Mesothelial cell of epicardium (in vitro differentiated cells): ENCODE measurements at regions not wholly inside any gene's neighbourhood (a gene's known extent, or its start where the extent isn't known, plus 50 kb on each side); places are given as distances from the start of the nearest gene placed in this dataset.
"Not testable (repeated sequence)": the region's sequence is repeated elsewhere in the genome, so short reads cannot be mapped to it uniquely, and the experiment has no call there.

Experiments
- DNase-seq, 2 experiments: peaks; one replicate each; pipeline ENCODE4 v3.0.0; 2021; ENCODE audit warnings: low spot score in 2 of 2; ENCODE audit not compliant: unreplicated experiment in 2 of 2
- H3K27ac Mint-ChIP-seq: 2 replicates; pipeline ENCODE4 v1.8.0; 2021; ENCODE audit warnings: mixed read lengths
- H3K27me3 Mint-ChIP-seq: 2 replicates; pipeline ENCODE4 v1.8.0; 2021; ENCODE audit warnings: low read depth, mixed read lengths
- H3K36me3 Mint-ChIP-seq: 2 replicates; pipeline ENCODE4 v1.8.0; 2021; ENCODE audit warnings: mixed read lengths
- H3K4me1 Mint-ChIP-seq: 2 replicates; pipeline ENCODE4 v1.8.0; 2021; ENCODE audit warnings: mixed read lengths
- H3K4me3 Mint-ChIP-seq: 2 replicates; pipeline ENCODE4 v1.8.0; 2021; ENCODE audit warnings: mild to moderate bottlenecking, moderate library complexity, mixed read lengths
- H3K9me3 Mint-ChIP-seq: 2 replicates; pipeline ENCODE4 v1.8.0; 2021; ENCODE audit warnings: mixed read lengths
- TF ChIP-seq, protein P1 (sequence below): fragments of 200-600 bp; sonication (generic); IDR thresholded peaks from one replicate; pipeline ENCODE4 v1.5.0; 2021; ENCODE audit warnings: antibody characterized with exemption; ENCODE audit not compliant: unreplicated experiment

DNA sequence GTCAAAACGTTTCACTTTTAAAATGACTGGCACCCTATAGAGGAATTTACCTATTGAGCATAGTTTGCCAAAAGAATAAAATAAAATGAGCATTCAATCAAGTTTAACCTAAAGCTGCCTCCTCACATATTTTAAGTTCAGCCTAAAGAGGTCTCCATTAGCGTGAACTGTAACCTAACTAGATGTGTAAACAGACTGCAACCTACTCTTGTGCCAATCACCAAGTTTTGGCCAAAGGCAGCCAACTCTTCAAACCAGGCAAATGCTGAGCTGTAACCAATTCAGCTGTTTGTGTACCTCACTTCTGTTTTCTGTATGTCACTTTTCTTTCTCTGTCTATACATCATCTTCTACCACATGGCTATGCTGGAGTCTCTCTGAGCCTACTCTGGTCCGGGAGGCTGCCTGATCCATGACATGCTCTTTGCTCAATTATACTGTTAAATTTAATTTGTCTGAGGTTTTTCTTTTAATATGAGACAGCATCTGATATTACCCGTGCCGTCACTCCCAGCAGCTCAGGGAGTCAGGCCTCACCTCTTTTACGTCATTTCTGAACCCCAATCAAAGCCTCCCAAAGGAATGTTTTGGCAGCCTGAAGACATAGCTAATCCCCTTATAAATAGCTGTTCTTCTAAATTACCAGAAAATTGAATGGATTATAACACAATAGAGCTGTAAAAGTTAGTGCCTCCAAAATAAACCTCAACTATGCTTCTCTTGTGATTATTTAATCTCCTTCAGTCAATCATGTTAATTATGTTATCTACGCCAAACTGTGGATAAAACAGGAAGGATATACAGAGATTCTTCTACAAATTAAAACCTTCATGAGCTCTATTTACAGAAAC is 81.0 kb upstream of the NR5A2 start:
- Mint-ChIP-seq H3K4me1 (no peaks in the 10 kb centered on the region), H3K4me3 (no peak overlapping the region), H3K27ac (no peak overlapping the region), H3K27me3 (no peaks in the 10 kb centered on the region), H3K9me3 (no peaks in the 10 kb centered on the region), H3K36me3 (no peaks in the 10 kb centered on the region)
- TF ChIP-seq, protein P1, sequence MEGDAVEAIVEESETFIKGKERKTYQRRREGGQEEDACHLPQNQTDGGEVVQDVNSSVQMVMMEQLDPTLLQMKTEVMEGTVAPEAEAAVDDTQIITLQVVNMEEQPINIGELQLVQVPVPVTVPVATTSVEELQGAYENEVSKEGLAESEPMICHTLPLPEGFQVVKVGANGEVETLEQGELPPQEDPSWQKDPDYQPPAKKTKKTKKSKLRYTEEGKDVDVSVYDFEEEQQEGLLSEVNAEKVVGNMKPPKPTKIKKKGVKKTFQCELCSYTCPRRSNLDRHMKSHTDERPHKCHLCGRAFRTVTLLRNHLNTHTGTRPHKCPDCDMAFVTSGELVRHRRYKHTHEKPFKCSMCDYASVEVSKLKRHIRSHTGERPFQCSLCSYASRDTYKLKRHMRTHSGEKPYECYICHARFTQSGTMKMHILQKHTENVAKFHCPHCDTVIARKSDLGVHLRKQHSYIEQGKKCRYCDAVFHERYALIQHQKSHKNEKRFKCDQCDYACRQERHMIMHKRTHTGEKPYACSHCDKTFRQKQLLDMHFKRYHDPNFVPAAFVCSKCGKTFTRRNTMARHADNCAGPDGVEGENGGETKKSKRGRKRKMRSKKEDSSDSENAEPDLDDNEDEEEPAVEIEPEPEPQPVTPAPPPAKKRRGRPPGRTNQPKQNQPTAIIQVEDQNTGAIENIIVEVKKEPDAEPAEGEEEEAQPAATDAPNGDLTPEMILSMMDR = no peak
- DNase-seq = no peak

DNA sequence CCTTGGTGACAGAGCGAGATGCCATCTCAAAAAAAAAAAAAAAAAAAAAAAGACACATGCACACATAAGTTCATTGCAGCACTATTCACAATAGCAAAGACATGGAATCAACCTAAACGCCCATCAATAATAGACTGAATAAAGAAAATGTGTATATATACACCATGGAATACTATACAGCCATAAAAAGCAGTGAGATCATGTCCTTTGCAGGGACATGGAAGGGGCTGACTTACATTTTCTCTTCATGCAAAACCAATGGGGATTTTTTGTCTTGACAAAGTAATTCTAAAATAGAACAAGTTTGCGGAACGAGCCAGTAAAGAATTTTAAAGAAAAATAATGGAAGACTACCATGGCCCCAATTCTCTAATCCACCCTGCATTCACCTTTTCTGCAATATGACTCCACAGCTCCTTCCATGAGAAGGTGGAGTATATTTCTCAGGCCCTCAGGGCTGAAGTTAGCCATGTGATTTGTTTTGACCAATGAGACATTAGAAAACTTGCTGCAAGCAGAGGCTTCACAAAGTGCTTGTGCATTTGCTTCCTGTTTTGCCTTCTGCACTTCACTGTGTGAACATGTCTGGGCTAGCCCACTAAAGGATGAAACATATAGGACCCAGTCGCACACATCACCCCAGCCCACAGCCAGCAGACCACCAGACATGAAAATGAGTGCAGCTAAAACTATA is 78.8 kb upstream of the NR5A2 start:
- no peak overlapping the region for H3K27ac Mint-ChIP-seq
- no peak overlapping the region for H3K4me3 Mint-ChIP-seq
- H3K9me3 Mint-ChIP-seq = no peaks in the 10 kb centered on the region
- H3K4me1 Mint-ChIP-seq = peaks cover under 1% of the 10 kb centered on the region
- DNase-seq = no peak
- TF ChIP-seq, protein P1 = no peak
- H3K27me3 Mint-ChIP-seq = no peaks in the 10 kb centered on the region
- H3K36me3 Mint-ChIP-seq = no peaks in the 10 kb centered on the region

DNA sequence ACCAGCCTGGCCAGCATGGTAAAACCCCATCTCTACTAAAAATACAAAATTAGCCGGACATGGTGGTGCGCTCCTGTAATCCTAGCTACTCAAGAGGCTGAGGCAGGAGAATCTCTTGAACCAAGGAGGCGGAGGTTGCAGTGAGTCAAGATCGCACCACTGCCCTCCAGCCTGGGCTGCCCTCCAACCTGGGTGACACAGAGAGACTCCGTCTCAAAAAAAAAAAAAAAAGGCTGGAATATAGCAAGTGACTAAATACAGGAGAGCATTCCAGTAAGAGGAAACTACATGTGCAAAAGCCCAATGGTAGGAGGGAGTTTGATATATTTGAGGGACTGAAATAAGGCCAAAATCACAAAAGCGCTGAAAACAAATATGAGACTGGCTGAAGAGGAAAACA is 76.5 kb upstream of the NR5A2 start:
- not testable (repeated sequence) for H3K9me3 Mint-ChIP-seq, H3K4me3 Mint-ChIP-seq, H3K36me3 Mint-ChIP-seq, H3K4me1 Mint-ChIP-seq, H3K27ac Mint-ChIP-seq, DNase-seq, H3K27me3 Mint-ChIP-seq

DNA sequence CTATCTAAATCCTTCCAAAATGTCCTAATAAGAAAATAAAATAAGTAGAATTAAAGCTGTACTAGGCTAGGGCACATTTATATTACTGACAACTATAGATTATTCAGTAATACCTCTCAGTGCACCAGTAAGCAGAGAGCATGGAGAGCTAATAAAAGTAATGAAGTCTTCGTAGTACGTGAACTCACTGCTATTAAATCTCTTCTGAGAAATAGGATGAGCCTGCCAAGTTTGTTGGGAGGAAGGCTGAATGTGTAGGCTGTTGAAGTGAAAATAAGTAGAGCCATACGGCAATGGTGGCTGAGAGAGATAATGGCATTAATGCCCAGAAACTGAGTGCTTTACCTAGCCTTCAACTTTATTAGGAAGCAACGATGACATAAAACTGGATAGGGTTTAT is 73.9 kb upstream of the NR5A2 start:
- H3K9me3 Mint-ChIP-seq = no peaks in the 10 kb centered on the region
- no peak overlapping the region for H3K27ac Mint-ChIP-seq
- TF ChIP-seq, protein P1 = no peak
- DNase-seq = no peak
- H3K4me1 Mint-ChIP-seq = peaks cover 6% of the 10 kb centered on the region
- no peak overlapping the region for H3K4me3 Mint-ChIP-seq
- no peaks in the 10 kb centered on the region for H3K36me3 Mint-ChIP-seq
- H3K27me3 Mint-ChIP-seq = no peaks in the 10 kb centered on the region

DNA sequence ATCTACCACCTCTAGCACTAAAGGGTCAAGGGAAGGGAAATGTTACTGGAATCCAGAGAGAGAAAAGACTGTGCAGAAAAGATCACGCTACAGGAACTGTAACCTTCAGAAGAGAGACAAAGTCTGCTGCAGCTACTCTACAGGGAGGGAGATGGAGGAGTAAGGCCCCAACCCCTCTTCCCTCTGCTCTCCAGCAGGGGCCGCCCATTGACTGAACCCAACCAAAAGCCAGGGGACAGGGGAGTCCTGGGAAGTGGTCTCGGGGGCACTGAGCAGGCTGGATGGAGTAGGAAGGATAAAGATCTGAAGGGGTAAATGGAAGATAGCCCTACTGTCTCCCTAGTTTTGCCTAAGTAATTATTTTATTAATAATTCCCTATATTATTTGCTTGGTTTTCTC is 72.8 kb upstream of the NR5A2 start:
- no peak overlapping the region for H3K4me3 Mint-ChIP-seq
- TF ChIP-seq, protein P1 = no peak
- H3K27me3 Mint-ChIP-seq = no peaks in the 10 kb centered on the region
- no peak overlapping the region for H3K27ac Mint-ChIP-seq
- no peaks in the 10 kb centered on the region for H3K36me3 Mint-ChIP-seq
- DNase-seq = no peak
- H3K4me1 Mint-ChIP-seq = peaks cover 6% of the 10 kb centered on the region
- H3K9me3 Mint-ChIP-seq = no peaks in the 10 kb centered on the region

- peaks cover 6% of the 10 kb centered on the region for H3K4me1 Mint-ChIP-seq
- no peaks in the 10 kb centered on the region for H3K9me3 Mint-ChIP-seq
- H3K4me3 Mint-ChIP-seq = no peak overlapping the region
- TF ChIP-seq, protein P1 = no peak
- no peak for DNase-seq
- H3K36me3 Mint-ChIP-seq = no peaks in the 10 kb centered on the region
- H3K27ac Mint-ChIP-seq = no peak overlapping the region
- no peaks in the 10 kb centered on the region for H3K27me3 Mint-ChIP-seq
Observed at GRCh38 chr1:199955235-199955634, 72.3 kb upstream of the NR5A2 start.
